H9 (cell line): ENCODE measurements at regions not wholly inside any gene's neighbourhood (a gene's known extent, or its start where the extent isn't known, plus 50 kb on each side); places are given as distances from the start of the nearest gene placed in this dataset.

ENCODE experiments used
- DNase-seq: peaks from one replicate; pipeline ENCODE4 v3.0.0-alpha.2; 2017
- H2AFZ ChIP-seq: one replicate; pipeline ENCODE4 v1.6.1; 2013; ENCODE audit warnings: mild to moderate bottlenecking, low read length, control low read depth, moderate library complexity
- H2AK5ac ChIP-seq: 2 replicates; pipeline ENCODE4 v1.6.1; 2013; ENCODE audit warnings: low read length, control low read depth, mixed read lengths; ENCODE audit not compliant: insufficient read length
- H2BK120ac ChIP-seq: one replicate; pipeline ENCODE4 v1.6.1; 2013; ENCODE audit warnings: low read depth, mild to moderate bottlenecking, low read length, control low read depth, inconsistent platforms; ENCODE audit not compliant: poor library complexity, severe bottlenecking
- H2BK12ac ChIP-seq: 2 replicates; pipeline ENCODE4 v1.6.1; 2013; ENCODE audit warnings: low read length, control low read depth, mixed read lengths, low read depth; ENCODE audit not compliant: insufficient read length
- H2BK15ac ChIP-seq: 2 replicates; pipeline ENCODE4 v1.6.1; 2013; ENCODE audit warnings: low read depth, low read length, control low read depth
- H2BK20ac ChIP-seq: one replicate; pipeline ENCODE4 v1.6.1; 2013; ENCODE audit warnings: low read depth, mild to moderate bottlenecking, low read length, control low read depth, inconsistent platforms; ENCODE audit not compliant: poor library complexity, severe bottlenecking
- H2BK5ac ChIP-seq: 2 replicates; pipeline ENCODE4 v1.6.1; 2013; ENCODE audit warnings: low read length, control low read depth, mixed read lengths; ENCODE audit not compliant: insufficient read length
- H3K14ac ChIP-seq: 2 replicates; pipeline ENCODE4 v1.6.1; 2013; ENCODE audit warnings: low read length, control low read depth; ENCODE audit not compliant: insufficient read depth
- H3K18ac ChIP-seq: 2 replicates; pipeline ENCODE4 v1.6.1; 2013; ENCODE audit warnings: low read depth, mild to moderate bottlenecking, mixed read lengths, low read length, control low read depth; ENCODE audit not compliant: insufficient read length
- H3K23ac ChIP-seq: 2 replicates; pipeline ENCODE4 v1.6.1; 2013; ENCODE audit warnings: low read length, control low read depth, mixed read lengths, low read depth; ENCODE audit not compliant: insufficient read length
- H3K23me2 ChIP-seq: 2 replicates; pipeline ENCODE4 v1.6.1; 2013; ENCODE audit warnings: low read depth, mild to moderate bottlenecking, mixed read lengths, low read length, control low read depth; ENCODE audit not compliant: insufficient read length, poor library complexity, severe bottlenecking
- H3K27ac ChIP-seq: 2 replicates; pipeline ENCODE4 v1.5.1; 2013; ENCODE audit warnings: low read length, control low read depth, mixed read lengths, low read depth; ENCODE audit not compliant: insufficient read length
- H3K27me3 ChIP-seq: 2 replicates; pipeline ENCODE4 v1.6.1; 2013; ENCODE audit warnings: low read length, control low read depth, inconsistent platforms; ENCODE audit not compliant: insufficient read depth
- H3K4ac ChIP-seq: 2 replicates; pipeline ENCODE4 v1.6.1; 2013; ENCODE audit warnings: low read depth, mild to moderate bottlenecking, control low read depth, inconsistent platforms, low read length, moderate library complexity
- H3K4me1 ChIP-seq: 2 replicates; pipeline ENCODE4 v1.6.1; 2013; ENCODE audit warnings: low read length, control low read depth, inconsistent platforms; ENCODE audit not compliant: insufficient read depth
- H3K4me2 ChIP-seq: 2 replicates; pipeline ENCODE4 v1.6.1; 2013; ENCODE audit warnings: low read length, control low read depth, mixed read lengths; ENCODE audit not compliant: insufficient read length, insufficient read depth
- H3K56ac ChIP-seq: 2 replicates; pipeline ENCODE4 v1.6.1; 2013; ENCODE audit warnings: low read depth, mild to moderate bottlenecking, mixed read lengths, low read length, control low read depth; ENCODE audit not compliant: insufficient read length
- H3K79me1 ChIP-seq: 2 replicates; pipeline ENCODE4 v1.6.1; 2013; ENCODE audit warnings: low read depth, mild to moderate bottlenecking, moderate library complexity, low read length, control low read depth, inconsistent platforms; ENCODE audit not compliant: insufficient read depth, poor library complexity, severe bottlenecking
- H3K79me2 ChIP-seq: 2 replicates; pipeline ENCODE4 v1.6.1; 2013; ENCODE audit warnings: low read length, control low read depth, inconsistent platforms; ENCODE audit not compliant: insufficient read depth
- H3K9ac ChIP-seq: 2 replicates; pipeline ENCODE4 v1.6.1; 2013; ENCODE audit warnings: low read length, control low read depth, mixed read lengths; ENCODE audit not compliant: insufficient read length; ENCODE audit errors: extremely low read depth
- H3K9me3 ChIP-seq: one replicate; pipeline ENCODE4 v1.6.1; 2013; ENCODE audit warnings: low read depth, low read length, inconsistent platforms; ENCODE audit not compliant: control insufficient read depth
- H3T11ph ChIP-seq: one replicate; pipeline ENCODE4 v1.6.1; 2013; ENCODE audit warnings: mild to moderate bottlenecking, low read length, control low read depth, inconsistent platforms
- H4K20me1 ChIP-seq: one replicate; pipeline ENCODE4 v1.6.1; 2013; ENCODE audit not compliant: control insufficient read depth, insufficient read length, insufficient read depth
- H4K5ac ChIP-seq: 2 replicates; pipeline ENCODE4 v1.6.1; 2013; ENCODE audit warnings: low read depth, mild to moderate bottlenecking, mixed read lengths, low read length, control low read depth; ENCODE audit not compliant: insufficient read length
- H4K8ac ChIP-seq: replicated peaks from 2 replicates; pipeline ENCODE4 v1.6.1; 2013; ENCODE audit warnings: low read length, control low read depth, mixed read lengths, low read depth; ENCODE audit not compliant: insufficient read length
- H4K91ac ChIP-seq: 2 replicates; pipeline ENCODE4 v1.6.1; 2013; ENCODE audit warnings: low read depth, mild to moderate bottlenecking, moderate library complexity, mixed read lengths, low read length, control low read depth; ENCODE audit not compliant: insufficient read length
- H3K27ac Mint-ChIP-seq, 3 experiments: 2 replicates in 2 of 3; 3 replicates in 1 of 3; pipeline ENCODE4 v1.8.0; 2020 to 2021; ENCODE audit warnings: mixed read lengths in 3 of 3, mild to moderate bottlenecking in 1 of 3, moderate library complexity in 1 of 3
- H3K27me3 Mint-ChIP-seq: 2 replicates; pipeline ENCODE4 v1.8.0; 2021; ENCODE audit warnings: low read depth, mild to moderate bottlenecking, moderate library complexity, mixed read lengths
- H3K36me3 Mint-ChIP-seq, 3 experiments: 2 replicates in 2 of 3; 3 replicates in 1 of 3; pipeline ENCODE4 v1.8.0; 2020 to 2021; ENCODE audit warnings: low read depth in 3 of 3, mixed read lengths in 3 of 3; ENCODE audit not compliant: insufficient read depth in 1 of 3
- H3K4me1 Mint-ChIP-seq, 2 experiments: 2 replicates each; pipeline ENCODE4 v1.8.0; 2020; ENCODE audit warnings: mixed read lengths in 2 of 2
- H3K4me3 Mint-ChIP-seq, 2 experiments: 2 replicates in 1 of 2; 3 replicates in 1 of 2; pipeline ENCODE4 v1.8.0; 2020 to 2021; ENCODE audit warnings: mild to moderate bottlenecking in 2 of 2, mixed read lengths in 2 of 2, moderate library complexity in 1 of 2
- H3K9me3 Mint-ChIP-seq, 2 experiments: 2 replicates in 1 of 2; 3 replicates in 1 of 2; pipeline ENCODE4 v1.8.0; 2020; ENCODE audit warnings: mild to moderate bottlenecking in 2 of 2, mixed read lengths in 2 of 2, moderate library complexity in 1 of 2
- CTCF ChIP-seq: fragments of 200-600 bp; sonication (generic); conservative IDR thresholded peaks from 3 replicates; pipeline ENCODE4 v1.8.0; 2021; ENCODE audit warnings: antibody characterized with exemption, mild to moderate bottlenecking
- WGBS: extraction: QIAGEN DNeasy Blood & Tissue Kit; methylation state at CpG from one replicate; pipeline ENCODE4 v1.1.7; 2013; ENCODE audit warnings: missing lambda C conversion rate, low lambda C conversion rate, mixed read lengths; ENCODE audit not compliant: insufficient read length; ENCODE audit errors: extremely low coverage; 5-methylcytosine and 5-hydroxymethylcytosine counted together

- Histone ChIP-seq H4K20me1 (no peaks in the 10 kb centered on the region), H3K27me3 (no peaks in the 10 kb centered on the region), H3K18ac (no peak overlapping the region), H3K4me1 (no peaks in the 10 kb centered on the region), H4K8ac (no peak overlapping the region), H4K5ac (no peak overlapping the region), H3K9ac (no peak overlapping the region), H2BK120ac (no peak overlapping the region), H3K4ac (no peak overlapping the region), H3K27ac (no peak overlapping the region), H2BK15ac (no peak overlapping the region), H3K23me2 (no peaks in the 10 kb centered on the region), H3K23ac (no peak overlapping the region), H2AFZ (no peak overlapping the region), H3K4me2 (no peak overlapping the region), H4K91ac (no peak overlapping the region), H3K79me2 (no peaks in the 10 kb centered on the region), H3K79me1 (no peaks in the 10 kb centered on the region), H2BK12ac (no peak overlapping the region), H3K9me3 (no peaks in the 10 kb centered on the region), H2BK5ac (no peak overlapping the region), H3T11ph (no peak overlapping the region), H2BK20ac (no peak overlapping the region), H3K14ac (no peak overlapping the region), H3K56ac (no peak overlapping the region), H2AK5ac (no peak overlapping the region)
- no peak for TF ChIP-seq CTCF
- no CpG with 5 or more reads among the region's 4 CpGs for WGBS
- no peak for DNase-seq
- no peaks in the 10 kb centered on the region for H3K36me3 Mint-ChIP-seq
- H3K9me3 Mint-ChIP-seq = no peaks in the 10 kb centered on the region
- no peaks in the 10 kb centered on the region for H3K4me1 Mint-ChIP-seq
- H3K27me3 Mint-ChIP-seq = no peaks in the 10 kb centered on the region
- H3K27ac Mint-ChIP-seq = no peak overlapping the region
- no peak overlapping the region for H3K4me3 Mint-ChIP-seq
Measured at GRCh38 chr1:169005776-169006175, 100.7 kb upstream of the ATP1B1 start.
